NCI-H748 (cell line): ENCODE measurements at regions not wholly inside any gene's neighbourhood (a gene's known extent, or its start where the extent isn't known, plus 50 kb on each side); places are given as distances from the start of the nearest gene placed in this dataset.
"Not testable (repeated sequence)": the region's sequence is repeated elsewhere in the genome, so short reads cannot be mapped to it uniquely, and the experiment has no call there.

ENCODE experiments used
- DNase-seq: peaks from one replicate; lab custom pipeline; 2025; ENCODE audit not compliant: unreplicated experiment; lab: John Stamatoyannopoulos, UW

GRCh38 chr2:194870974-194871535 lies 786.0 kb upstream of the SLC39A10 start:
- DNase-seq: peak; percentile 21

DNA sequence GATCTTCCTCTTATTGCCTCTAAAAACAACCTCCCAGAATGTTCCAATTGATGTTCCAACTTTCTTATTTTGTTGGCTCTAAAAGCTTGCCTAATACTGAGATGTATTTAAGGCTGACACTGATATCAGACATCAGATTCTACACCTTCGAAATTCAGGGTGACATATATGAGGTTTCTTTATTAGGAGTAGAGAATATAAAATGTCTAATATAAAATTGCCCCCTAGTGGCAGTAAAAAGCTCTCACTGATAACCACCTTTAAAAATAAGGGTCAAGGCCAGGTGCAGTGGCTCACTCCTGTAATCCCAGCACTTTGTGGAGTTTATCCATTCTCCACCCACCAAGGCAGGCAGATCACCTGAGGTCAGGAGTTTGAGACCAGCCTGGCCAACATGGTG lies 789.7 kb upstream of the SLC39A10 start:
- peak; percentile 72 for DNase-seq

DNA sequence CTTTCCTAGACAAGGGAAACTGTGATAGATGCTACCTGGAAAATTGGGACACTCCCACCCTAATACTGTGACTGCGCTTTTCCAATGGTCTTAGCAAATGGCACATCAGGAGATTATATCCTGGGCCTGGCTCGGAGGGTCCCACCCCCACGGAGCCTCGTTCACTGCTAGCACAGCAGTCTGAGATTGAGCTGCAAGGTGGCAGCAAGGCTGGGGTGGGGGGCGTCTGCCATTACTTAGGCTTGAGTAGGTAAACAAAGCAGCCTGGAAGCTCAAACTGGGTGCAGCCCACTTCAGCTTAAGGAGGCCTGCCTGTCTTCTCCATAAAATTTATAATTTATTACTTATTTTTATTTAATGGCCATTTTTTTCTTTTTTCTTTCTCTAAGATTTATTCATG lies 802.1 kb upstream of the SLC39A10 start:
- DNase-seq: no peak

DNA sequence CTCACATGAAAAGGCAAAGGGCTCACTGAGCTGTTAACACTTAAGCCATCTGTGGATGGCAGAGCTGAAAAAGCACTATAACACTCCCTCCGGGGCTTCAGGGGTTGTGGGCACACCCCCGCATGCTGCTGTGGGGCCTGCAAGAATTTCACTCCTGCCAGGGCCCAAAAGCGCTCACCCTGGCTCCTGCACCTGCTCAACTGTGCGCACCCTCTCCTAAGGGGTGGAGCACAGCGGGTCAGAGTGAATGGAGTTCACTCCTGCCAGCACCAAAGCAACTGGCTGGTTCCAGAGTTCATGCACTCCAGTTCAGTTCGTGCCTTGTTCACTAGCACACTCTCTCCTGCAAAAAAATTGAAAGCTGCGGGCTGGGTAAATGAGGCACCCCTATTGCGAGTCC lies 814.2 kb upstream of the SLC39A10 start:
- DNase-seq: no peak

- not testable (repeated sequence) for DNase-seq
These were observed 822.7 kb upstream of the SLC39A10 start for GRCh38 chr2:194834371-194834770.

GRCh38 chr2:194826241-194826640 lies 830.8 kb upstream of the SLC39A10 start:
- no peak for DNase-seq

DNA sequence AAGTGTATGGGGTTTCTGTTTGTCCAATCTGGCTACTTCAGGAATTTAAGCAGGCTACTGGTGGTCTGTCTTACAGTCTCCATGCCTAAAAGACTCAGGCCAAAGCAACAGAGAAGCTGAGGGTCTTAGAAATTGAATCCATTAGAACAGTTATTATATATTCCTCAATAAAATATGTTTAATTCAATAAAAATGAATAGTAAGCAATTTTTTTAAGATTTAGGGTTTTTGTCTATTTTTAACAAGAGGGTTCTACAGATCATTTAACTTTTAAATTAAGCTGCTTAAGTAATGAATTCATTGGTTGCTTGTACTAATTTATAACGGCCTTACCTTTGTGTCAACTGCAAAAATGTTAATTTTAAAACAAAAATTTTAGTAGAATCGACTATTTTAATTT lies 832.6 kb upstream of the SLC39A10 start:
- no peak for DNase-seq

GRCh38 chr2:194822657-194823056 lies 834.4 kb upstream of the SLC39A10 start:
- DNase-seq: no peak

DNA sequence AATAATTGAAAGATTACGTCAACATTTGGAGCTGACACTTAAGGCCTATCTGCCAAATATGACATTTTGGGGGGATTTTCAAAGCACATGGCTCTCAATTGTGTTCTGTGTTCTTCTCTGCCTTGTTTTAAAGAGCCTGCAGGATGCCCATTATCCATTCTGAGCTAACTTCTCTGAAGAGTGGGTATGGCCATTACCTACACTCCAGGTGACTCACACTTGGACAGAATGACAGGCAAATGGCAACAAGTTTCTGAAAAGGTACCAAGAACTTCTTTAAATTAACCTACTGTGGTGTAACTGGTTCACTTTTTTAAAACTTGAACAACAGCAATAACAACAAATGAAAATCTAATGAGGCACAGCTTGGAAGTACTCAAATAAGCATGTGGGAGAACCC lies 834.9 kb upstream of the SLC39A10 start:
- peak; percentile 71 for DNase-seq

DNA sequence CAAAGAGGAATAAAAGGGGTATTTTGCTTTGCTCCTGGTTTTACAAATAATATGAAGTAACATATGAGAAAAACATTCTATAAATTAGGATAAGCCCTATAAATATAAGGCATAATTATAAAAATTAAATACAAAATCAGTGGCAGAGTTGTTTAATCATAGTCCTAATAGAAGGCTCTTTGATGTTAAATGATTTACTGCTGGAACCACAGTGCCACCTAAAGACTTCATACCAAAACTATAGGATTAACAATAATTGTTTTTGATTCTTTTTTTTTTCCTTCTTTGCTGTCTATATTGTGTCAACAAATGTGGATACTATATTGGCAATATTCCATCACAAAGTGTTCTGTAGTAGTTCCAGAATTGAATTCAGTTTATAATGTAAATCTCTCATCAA lies 837.7 kb upstream of the SLC39A10 start:
- DNase-seq: peak; percentile 54

GRCh38 chr2:194815475-194815874 lies 841.6 kb upstream of the SLC39A10 start:
- no peak for DNase-seq

DNA sequence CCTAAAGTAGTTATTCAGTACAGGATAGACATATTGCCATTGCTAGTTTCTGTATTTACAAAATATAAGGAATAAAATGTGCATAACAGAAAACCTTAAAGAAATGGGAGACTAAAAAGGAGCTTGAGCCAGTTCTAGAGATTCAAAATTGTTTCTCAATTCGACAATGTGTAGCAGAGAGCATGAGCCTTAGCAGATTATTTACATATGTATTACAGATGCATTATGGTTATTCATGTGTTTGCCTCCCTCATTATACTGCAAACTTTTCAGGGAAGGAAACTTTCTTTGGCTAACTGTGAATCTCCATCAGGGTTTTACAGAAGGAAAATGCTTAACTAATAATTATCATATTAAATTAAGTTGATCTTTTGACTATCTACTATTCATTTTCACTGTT lies 854.4 kb upstream of the SLC39A10 start:
- DNase-seq: no peak

DNA sequence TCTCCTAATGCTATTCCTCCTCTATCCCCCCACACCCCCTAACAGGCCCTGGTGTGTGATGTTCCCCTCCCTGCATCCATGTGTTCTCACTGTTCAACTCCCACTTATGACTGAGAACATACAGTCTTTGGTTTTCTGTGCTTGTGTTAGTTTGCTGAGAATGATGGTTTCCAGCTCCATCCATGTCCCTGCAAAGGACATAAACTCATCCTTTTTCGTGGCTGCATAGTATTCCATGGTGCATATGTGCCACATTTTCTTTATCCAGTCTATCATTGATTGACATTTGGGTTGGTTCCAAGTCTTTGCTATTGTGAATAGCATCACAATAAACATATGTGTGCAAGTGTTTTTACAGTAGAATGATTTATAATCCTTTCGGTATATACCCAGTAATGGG lies 870.0 kb upstream of the SLC39A10 start:
- DNase-seq: not testable (repeated sequence)

GRCh38 chr2:194771394-194771793 lies 885.6 kb upstream of the SLC39A10 start:
- not testable (repeated sequence) for DNase-seq

DNA sequence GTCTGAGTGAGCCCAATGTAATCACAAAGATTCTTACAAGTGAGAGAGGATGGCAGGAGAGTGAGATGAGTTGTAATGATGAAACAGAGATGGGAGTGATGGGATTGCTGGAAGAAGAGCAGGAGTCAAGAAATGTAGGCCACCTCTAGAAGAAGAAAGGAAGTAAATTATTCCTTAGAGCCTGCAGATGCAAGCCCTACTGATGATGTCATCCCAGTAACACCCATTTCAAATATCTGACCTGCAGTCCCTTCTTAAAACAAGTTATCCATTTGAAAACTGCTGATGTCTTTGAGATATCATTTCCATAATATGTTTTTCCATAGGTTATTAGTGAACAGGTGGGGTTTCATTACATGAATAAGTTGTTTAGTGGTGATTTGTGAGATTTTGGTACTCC lies 888.0 kb upstream of the SLC39A10 start:
- DNase-seq: no peak

GRCh38 chr2:194765723-194766122 lies 891.3 kb upstream of the SLC39A10 start:
- DNase-seq: no peak

GRCh38 chr2:194750926-194751325 lies 906.1 kb upstream of the SLC39A10 start:
- DNase-seq: no peak

DNA sequence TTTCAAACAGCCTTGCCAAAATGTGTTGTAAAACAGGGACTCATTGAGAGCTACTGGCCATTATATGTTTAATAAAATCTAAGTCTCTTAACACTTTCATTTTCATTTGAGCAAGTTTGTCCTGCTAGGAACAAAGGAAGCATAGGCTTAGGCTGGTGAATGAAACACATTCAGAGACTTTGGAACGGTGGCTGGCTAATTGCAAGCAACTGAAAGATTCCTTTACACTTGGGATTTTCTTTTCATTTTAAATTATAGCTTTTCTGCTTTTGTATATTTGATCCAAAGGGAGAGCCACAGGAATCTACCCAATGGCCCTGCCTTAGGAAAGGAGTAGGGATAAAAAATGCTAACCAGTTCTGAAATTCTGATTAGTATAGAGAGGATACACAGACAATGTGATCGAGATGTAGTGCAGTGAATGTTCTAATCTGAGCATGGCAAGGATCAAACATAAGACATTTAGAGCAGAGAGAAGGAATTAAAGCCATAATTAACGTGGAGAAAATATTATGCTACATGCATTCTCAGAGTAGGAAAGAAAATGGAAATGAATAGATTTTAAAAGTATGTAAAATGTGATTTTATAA lies 911.4 kb upstream of the SLC39A10 start:
- no peak for DNase-seq

- no peak for DNase-seq
These were observed 914.3 kb upstream of the SLC39A10 start for GRCh38 chr2:194742706-194743105.

GRCh38 chr2:194739217-194739616 lies 917.8 kb upstream of the SLC39A10 start:
- DNase-seq: no peak

DNA sequence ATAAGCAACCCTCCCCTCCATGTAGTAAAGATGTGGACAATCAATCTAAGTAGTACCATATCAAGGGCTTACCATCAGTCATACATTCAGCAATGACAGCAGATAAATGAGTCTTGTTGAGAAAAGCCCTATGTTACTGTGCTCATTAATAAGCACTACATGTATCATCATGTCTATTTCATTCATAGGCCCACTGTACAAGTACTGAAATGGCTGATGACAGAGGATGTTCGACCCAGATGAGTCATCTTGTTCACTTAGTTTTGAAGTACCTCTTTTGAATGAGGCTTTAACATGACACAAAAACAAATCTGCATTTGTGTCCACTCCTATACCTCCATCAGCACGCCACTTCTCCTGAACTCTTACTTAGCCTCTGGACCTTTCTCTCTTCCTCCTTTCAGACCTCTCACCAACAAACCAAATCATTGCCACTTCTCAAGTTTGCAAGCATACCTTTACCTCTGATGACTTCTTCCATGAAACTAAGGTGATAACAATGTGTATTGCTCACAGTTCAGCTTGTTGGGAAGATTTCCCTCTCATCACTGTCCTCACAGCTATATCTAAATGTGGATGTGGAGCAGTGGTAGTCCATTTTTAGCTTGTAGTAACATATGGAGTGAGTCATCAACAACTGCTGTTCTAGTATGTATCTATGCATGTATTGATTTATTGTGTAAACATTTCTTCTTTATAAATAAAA lies 921.0 kb upstream of the SLC39A10 start:
- DNase-seq: no peak

- DNase-seq: no peak
These were observed 926.8 kb upstream of the SLC39A10 start for GRCh38 chr2:194730266-194730665.

- no peak for DNase-seq
These were observed 931.9 kb upstream of the SLC39A10 start for GRCh38 chr2:194725169-194725568.
